Loucy (cell line): ENCODE measurements at regions not wholly inside any gene's neighbourhood (a gene's known extent, or its start where the extent isn't known, plus 50 kb on each side); places are given as distances from the start of the nearest gene placed in this dataset.

Experiments used
- H2AFZ ChIP-seq: fragments of 200-600 bp; sonication (generic); 2 replicates; pipeline ENCODE4 v1.6.0; 2016; ENCODE audit warnings: antibody characterized with exemption, mild to moderate bottlenecking, low read length, moderate library complexity
- H3F3A ChIP-seq: fragments of 200-600 bp; 2 replicates; pipeline ENCODE4 v1.6.0; 2016; ENCODE audit warnings: antibody characterized with exemption, low read depth, mild to moderate bottlenecking
- H3K27me3 ChIP-seq: fragments of 200-600 bp; sonication (generic); 2 replicates; pipeline ENCODE4 v1.6.1; 2014; ENCODE audit warnings: low read length, mild to moderate bottlenecking; ENCODE audit not compliant: insufficient read depth, poor library complexity, severe bottlenecking
- H3K36me3 ChIP-seq: fragments of 200-600 bp; sonication (generic); 2 replicates; pipeline ENCODE4 v1.6.1; 2016; ENCODE audit warnings: low read length; ENCODE audit not compliant: insufficient read depth
- H3K4me1 ChIP-seq: fragments of 200-600 bp; sonication (generic); 2 replicates; pipeline ENCODE4 v1.5.1; 2014; ENCODE audit warnings: low read length, mild to moderate bottlenecking; ENCODE audit not compliant: insufficient read depth, poor library complexity, severe bottlenecking
- H3K4me2 ChIP-seq: fragments of 200-600 bp; sonication (generic); 2 replicates; pipeline ENCODE4 v1.6.0; 2014; ENCODE audit warnings: antibody characterized with exemption, low read length, low read depth, mild to moderate bottlenecking; ENCODE audit not compliant: poor library complexity, severe bottlenecking
- H3K4me3 ChIP-seq: fragments of 200-600 bp; sonication (generic); 2 replicates; pipeline ENCODE4 v1.5.1; 2014; ENCODE audit warnings: low read length, mild to moderate bottlenecking, mixed read lengths; ENCODE audit not compliant: poor library complexity, severe bottlenecking
- H3K79me2 ChIP-seq: fragments of 200-600 bp; sonication (generic); 2 replicates; pipeline ENCODE4 v1.6.1; 2014; ENCODE audit warnings: low read length; ENCODE audit not compliant: insufficient read depth
- H3K9ac ChIP-seq: fragments of 200-600 bp; sonication (generic); 2 replicates; pipeline ENCODE4 v1.6.0; 2014; ENCODE audit warnings: mild to moderate bottlenecking, low read depth, low read length, moderate library complexity; ENCODE audit not compliant: poor library complexity, severe bottlenecking
- H3K9me2 ChIP-seq: fragments of 200-600 bp; sonication (generic); replicated peaks from 2 replicates; pipeline ENCODE4 v1.6.1; 2016; ENCODE audit warnings: low read depth, low read length, mixed read lengths
- H3K9me3 ChIP-seq: fragments of 200-600 bp; sonication (generic); 2 replicates; pipeline ENCODE4 v1.6.1; 2014; ENCODE audit warnings: mild to moderate bottlenecking, antibody characterized with exemption, low read length, low read depth; ENCODE audit not compliant: insufficient read depth
- H4K20me1 ChIP-seq: fragments of 200-600 bp; sonication (generic); 2 replicates; pipeline ENCODE4 v1.6.0; 2014; ENCODE audit warnings: antibody characterized with exemption, low read length, mild to moderate bottlenecking; ENCODE audit not compliant: insufficient read depth, poor library complexity, severe bottlenecking
- CTCF ChIP-seq: fragments of 200-600 bp; sonication (generic); conservative IDR thresholded peaks from 2 replicates; pipeline ENCODE4 v1.5.1; 2014; ENCODE audit warnings: mild to moderate bottlenecking, antibody characterized with exemption, low read length
- EZH2phosphoT487 ChIP-seq: fragments of 200-600 bp; IDR thresholded peaks from 2 replicates; pipeline ENCODE4 v1.6.1; 2018; ENCODE audit warnings: antibody characterized with exemption, mild to moderate bottlenecking, moderate library complexity, borderline replicate concordance

- H2AFZ ChIP-seq: no peak overlapping the region
- no peaks in the 10 kb centered on the region for H3K27me3 ChIP-seq
- H3K36me3 ChIP-seq: no peaks in the 10 kb centered on the region
- H4K20me1 ChIP-seq: no peaks in the 10 kb centered on the region
- no peaks in the 10 kb centered on the region for H3K4me1 ChIP-seq
- H3K9me2 ChIP-seq: no peaks in the 10 kb centered on the region
- no peaks in the 10 kb centered on the region for H3K9me3 ChIP-seq
- H3K4me3 ChIP-seq: no peak overlapping the region
- no peak overlapping the region for H3K4me2 ChIP-seq
- H3F3A ChIP-seq: no peaks in the 10 kb centered on the region
- TF ChIP-seq CTCF (no peak), EZH2phosphoT487 (no peak)
- no peak overlapping the region for H3K9ac ChIP-seq
- H3K79me2 ChIP-seq: no peaks in the 10 kb centered on the region
Observed at GRCh38 chr2:22901471-22902179, 483.4 kb upstream of the KLHL29 start.

GRCh38 chr2:22902180-22902550, 482.8 kb upstream of the KLHL29 start:
- Histone ChIP-seq H3K9me2 (no peaks in the 10 kb centered on the region), H3K79me2 (no peaks in the 10 kb centered on the region), H3K9ac (no peak overlapping the region), H3K36me3 (no peaks in the 10 kb centered on the region), H4K20me1 (no peaks in the 10 kb centered on the region), H3F3A (no peaks in the 10 kb centered on the region), H2AFZ (no peak overlapping the region), H3K4me2 (no peak overlapping the region), H3K27me3 (no peaks in the 10 kb centered on the region), H3K9me3 (no peaks in the 10 kb centered on the region), H3K4me1 (no peaks in the 10 kb centered on the region), H3K4me3 (no peak overlapping the region)
- TF ChIP-seq CTCF: no peak
- TF ChIP-seq EZH2phosphoT487: no peak

- Histone ChIP-seq H4K20me1 (no peaks in the 10 kb centered on the region), H3K27me3 (no peaks in the 10 kb centered on the region), H3K9ac (no peak overlapping the region), H3K4me1 (no peaks in the 10 kb centered on the region), H3K79me2 (no peaks in the 10 kb centered on the region), H3K36me3 (no peaks in the 10 kb centered on the region), H3K4me2 (no peak overlapping the region), H3K9me2 (no peaks in the 10 kb centered on the region), H3F3A (no peaks in the 10 kb centered on the region), H3K9me3 (no peaks in the 10 kb centered on the region), H2AFZ (no peak overlapping the region), H3K4me3 (no peak overlapping the region)
- TF ChIP-seq EZH2phosphoT487 (no peak), CTCF (no peak)
Observed at GRCh38 chr2:22902662-22903165, 482.3 kb upstream of the KLHL29 start.
